ENCODE measurements at regions not wholly inside any gene's neighbourhood (a gene's known extent, or its start where the extent isn't known, plus 50 kb on each side); places are given as distances from the start of the nearest gene placed in this dataset.

DNA sequence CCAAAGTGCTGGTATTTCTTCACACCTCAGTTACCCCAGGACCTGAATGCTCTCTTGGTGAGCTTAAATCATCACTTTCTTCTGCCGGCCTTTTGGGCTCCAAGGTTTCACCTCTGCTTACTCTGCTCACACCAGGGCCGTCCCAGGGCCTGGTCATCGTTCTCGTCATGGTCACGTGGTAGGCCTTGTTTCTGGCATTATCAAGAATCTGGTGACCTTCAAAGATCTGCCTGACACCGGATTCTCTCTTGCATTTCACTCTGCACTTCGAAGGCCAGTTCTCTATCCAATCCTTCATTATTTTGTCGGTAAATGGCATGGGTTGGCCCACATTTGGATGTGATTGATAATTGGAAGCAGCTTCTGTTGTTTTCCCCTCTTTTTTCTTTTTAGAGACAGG is 80.5 kb downstream of the HRH4 start:
- TF ChIP-seq, protein P1, sequence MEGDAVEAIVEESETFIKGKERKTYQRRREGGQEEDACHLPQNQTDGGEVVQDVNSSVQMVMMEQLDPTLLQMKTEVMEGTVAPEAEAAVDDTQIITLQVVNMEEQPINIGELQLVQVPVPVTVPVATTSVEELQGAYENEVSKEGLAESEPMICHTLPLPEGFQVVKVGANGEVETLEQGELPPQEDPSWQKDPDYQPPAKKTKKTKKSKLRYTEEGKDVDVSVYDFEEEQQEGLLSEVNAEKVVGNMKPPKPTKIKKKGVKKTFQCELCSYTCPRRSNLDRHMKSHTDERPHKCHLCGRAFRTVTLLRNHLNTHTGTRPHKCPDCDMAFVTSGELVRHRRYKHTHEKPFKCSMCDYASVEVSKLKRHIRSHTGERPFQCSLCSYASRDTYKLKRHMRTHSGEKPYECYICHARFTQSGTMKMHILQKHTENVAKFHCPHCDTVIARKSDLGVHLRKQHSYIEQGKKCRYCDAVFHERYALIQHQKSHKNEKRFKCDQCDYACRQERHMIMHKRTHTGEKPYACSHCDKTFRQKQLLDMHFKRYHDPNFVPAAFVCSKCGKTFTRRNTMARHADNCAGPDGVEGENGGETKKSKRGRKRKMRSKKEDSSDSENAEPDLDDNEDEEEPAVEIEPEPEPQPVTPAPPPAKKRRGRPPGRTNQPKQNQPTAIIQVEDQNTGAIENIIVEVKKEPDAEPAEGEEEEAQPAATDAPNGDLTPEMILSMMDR (IDR thresholded peaks at IDR 0.05) = no peak
- TF ChIP-seq EP300 (IDR thresholded peaks at IDR 0.05) (no peak), POLR2AphosphoS5 (IDR thresholded peaks at IDR 0.05) (no peak), POLR2A (IDR thresholded peaks at IDR 0.05) (no peak)

All from suprapubic skin (tissue), 4 donors.